ENCODE measurements at regions not wholly inside any gene's neighbourhood (a gene's known extent, or its start where the extent isn't known, plus 50 kb on each side); places are given as distances from the start of the nearest gene placed in this dataset.

GRCh38 chr2:67260343-67261277 lies 136.5 kb upstream of the ETAA1 start:
- TF ChIP-seq CTCF (IDR thresholded peaks at IDR 0.05; ENCODE audit: unreplicated experiment) = no peak
- Mint-ChIP-seq H3K27ac (ENCODE audit: low read depth, unreplicated experiment) (peak overlapping the region; percentile 87), H3K27me3 (ENCODE audit: insufficient read depth, unreplicated experiment) (no peaks in the 10 kb centered on the region), H3K9me3 (ENCODE audit: unreplicated experiment) (no peaks in the 10 kb centered on the region), H3K4me1 (ENCODE audit: insufficient read depth, unreplicated experiment) (peaks cover 33% of the 10 kb centered on the region), H3K4me3 (ENCODE audit: unreplicated experiment) (no peak overlapping the region), H3K36me3 (ENCODE audit: insufficient read depth, unreplicated experiment) (peaks cover 7% of the 10 kb centered on the region)
- BruUV-seq (replicated peaks) = TSS peak; percentile 68
- CTCF ChIA-PET = interaction anchor here (0.6 to 1.2 kb wide), 4 partner anchors 25 to 451 kb away, joined by 3 read pairs; no protein-coding TSS in a partner anchor
- intact Hi-C loops (cut with micrococcal nuclease) = no loop called here
- peak; percentile 79 for DNase-seq (ENCODE audit: unreplicated experiment)
- POLR2A ChIA-PET = interaction anchor here (0.5 to 2.7 kb wide), 14 partner anchors 9 to 826 kb away, joined by 3 to 13 read pairs (median 3); no protein-coding TSS in a partner anchor

GRCh38 chr2:67267241-67267640 lies 129.9 kb upstream of the ETAA1 start:
- BruUV-seq (replicated peaks) = no TSS peak
- intact Hi-C loops (cut with micrococcal nuclease) = no loop called here
- Mint-ChIP-seq H3K9me3 (ENCODE audit: unreplicated experiment) (no peaks in the 10 kb centered on the region), H3K4me1 (ENCODE audit: insufficient read depth, unreplicated experiment) (no peaks in the 10 kb centered on the region), H3K27ac (ENCODE audit: low read depth, unreplicated experiment) (no peak overlapping the region), H3K36me3 (ENCODE audit: insufficient read depth, unreplicated experiment) (no peaks in the 10 kb centered on the region), H3K4me3 (ENCODE audit: unreplicated experiment) (no peak overlapping the region), H3K27me3 (ENCODE audit: insufficient read depth, unreplicated experiment) (no peaks in the 10 kb centered on the region)
- DNase-seq (ENCODE audit: unreplicated experiment) = no peak
- CTCF ChIA-PET = interaction anchor here (0.6 to 1.0 kb wide), 2 partner anchors 55 to 1292 kb away, joined by 3 to 4 read pairs; no protein-coding TSS in a partner anchor
- no peak for TF ChIP-seq CTCF (IDR thresholded peaks at IDR 0.05; ENCODE audit: unreplicated experiment)
- POLR2A ChIA-PET = interaction anchor here (0.6 to 1.1 kb wide), 2 partner anchors 830 to 857 kb away, joined by 3 read pairs; no protein-coding TSS in a partner anchor

GRCh38 chr2:67268797-67269196 lies 128.3 kb upstream of the ETAA1 start:
- BruUV-seq (replicated peaks) = no TSS peak
- POLR2A ChIA-PET = no interaction called here
- intact Hi-C loops (cut with micrococcal nuclease) = no loop called here
- Mint-ChIP-seq H3K27ac (ENCODE audit: low read depth, unreplicated experiment) (no peak overlapping the region), H3K4me1 (ENCODE audit: insufficient read depth, unreplicated experiment) (no peaks in the 10 kb centered on the region), H3K36me3 (ENCODE audit: insufficient read depth, unreplicated experiment) (no peaks in the 10 kb centered on the region), H3K4me3 (ENCODE audit: unreplicated experiment) (no peak overlapping the region), H3K9me3 (ENCODE audit: unreplicated experiment) (no peaks in the 10 kb centered on the region), H3K27me3 (ENCODE audit: insufficient read depth, unreplicated experiment) (no peaks in the 10 kb centered on the region)
- TF ChIP-seq CTCF (IDR thresholded peaks at IDR 0.05; ENCODE audit: unreplicated experiment) = no peak
- CTCF ChIA-PET = interaction anchor here (0.6 kb wide), 1 partner anchor 772 kb away, joined by 3 read pairs; no protein-coding TSS in a partner anchor
- peak; percentile 73 for DNase-seq (ENCODE audit: unreplicated experiment)

GRCh38 chr2:67272195-67272594 lies 124.9 kb upstream of the ETAA1 start:
- Mint-ChIP-seq H3K27ac (ENCODE audit: low read depth, unreplicated experiment) (no peak overlapping the region), H3K36me3 (ENCODE audit: insufficient read depth, unreplicated experiment) (no peaks in the 10 kb centered on the region), H3K4me1 (ENCODE audit: insufficient read depth, unreplicated experiment) (no peaks in the 10 kb centered on the region), H3K4me3 (ENCODE audit: unreplicated experiment) (no peak overlapping the region), H3K9me3 (ENCODE audit: unreplicated experiment) (no peaks in the 10 kb centered on the region), H3K27me3 (ENCODE audit: insufficient read depth, unreplicated experiment) (no peaks in the 10 kb centered on the region)
- no TSS peak for BruUV-seq (replicated peaks)
- ChIA-PET CTCF (no interaction called here), POLR2A (interaction anchor here (1.6 to 2.1 kb wide), 2 partner anchors 12 to 39 kb away, joined by 4 to 7 read pairs; no protein-coding TSS in a partner anchor)
- DNase-seq (ENCODE audit: unreplicated experiment) = no peak
- intact Hi-C loops (cut with micrococcal nuclease) = no loop called here
- TF ChIP-seq CTCF (IDR thresholded peaks at IDR 0.05; ENCODE audit: unreplicated experiment) = no peak

Data from MCF 10A (cell line).